Activated CD4-positive, alpha-beta T cell treated with anti-CD3 and anti-CD28 coated beads for 36 hours (primary cell): ENCODE measurements at regions not wholly inside any gene's neighbourhood (a gene's known extent, or its start where the extent isn't known, plus 50 kb on each side); places are given as distances from the start of the nearest gene placed in this dataset.
"Not testable (repeated sequence)": the region's sequence is repeated elsewhere in the genome, so short reads cannot be mapped to it uniquely, and the experiment has no call there.

Experiments used
- ATAC-seq: fragments of 200-7000 bp; cut with Tn5 transposase; one replicate; pipeline ENCODE4 v1.10.0; 2021; ENCODE audit warnings: mild to moderate bottlenecking, moderate library complexity
- CTCF ChIA-PET: fragments of 350-600 bp; sonication (Branson Sonifier 250); formaldehyde crosslinking; loops from one replicate; lab custom pipeline; 2021; ENCODE audit warnings: antibody characterized with exemption; lab: Charles Lee
- POLR2A ChIA-PET: fragments of 350-600 bp; sonication (Branson Sonifier 250); formaldehyde crosslinking; loops from one replicate; lab custom pipeline; 2021; ENCODE audit warnings: antibody characterized with exemption, inconsistent platforms; lab: Charles Lee
- DNase-seq: peaks from one replicate; pipeline ENCODE4 v3.0.0-alpha.2; 2020
- H3K27ac Mint-ChIP-seq: one replicate; pipeline ENCODE4 v1.8.0; 2021; ENCODE audit warnings: mixed read lengths
- H3K27me3 Mint-ChIP-seq: one replicate; pipeline ENCODE4 v1.8.0; 2021; ENCODE audit warnings: mixed read lengths
- H3K36me3 Mint-ChIP-seq: one replicate; pipeline ENCODE4 v1.8.0; 2021; ENCODE audit warnings: low read depth, mixed read lengths
- H3K4me1 Mint-ChIP-seq: one replicate; pipeline ENCODE4 v1.8.0; 2021; ENCODE audit warnings: mixed read lengths
- H3K4me3 Mint-ChIP-seq: one replicate; pipeline ENCODE4 v1.8.0; 2021; ENCODE audit warnings: mild to moderate bottlenecking, moderate library complexity, mixed read lengths
- H3K9me3 Mint-ChIP-seq: one replicate; pipeline ENCODE4 v1.8.0; 2021; ENCODE audit warnings: low read depth, mixed read lengths
- intact Hi-C, 2 experiments: fragments of 100-400 bp; cut with DNase I in 1 of 2; cut with micrococcal nuclease in 1 of 2; formaldehyde crosslinking; loops; one replicate each; pipeline versions ENCODE4 v1.14.2 to v1.15.1; 2022 to 2024; cut with DNase I, micrococcal nuclease

DNA sequence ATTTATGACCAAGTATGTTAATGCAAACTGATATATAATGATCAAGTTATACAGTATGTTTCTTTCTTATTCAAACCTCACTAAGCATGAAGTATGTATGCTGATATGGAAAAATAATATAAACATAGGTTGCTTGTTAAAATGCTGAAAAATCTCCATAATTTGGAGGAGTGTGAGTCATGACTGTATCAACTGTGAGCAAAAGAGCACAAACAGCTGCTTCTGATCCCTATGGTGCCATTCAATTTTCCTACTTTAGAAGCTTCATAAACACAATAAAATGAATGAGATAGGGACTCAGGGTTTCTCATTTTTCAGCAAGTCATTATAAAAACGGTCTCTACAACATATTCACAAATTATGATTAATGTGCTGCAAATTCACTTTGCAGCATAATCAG, 129.9 kb upstream of the TFPI start:
- Mint-ChIP-seq H3K4me1 (no peaks in the 10 kb centered on the region), H3K27me3 (no peaks in the 10 kb centered on the region), H3K27ac (no peak overlapping the region), H3K9me3 (no peaks in the 10 kb centered on the region), H3K36me3 (no peaks in the 10 kb centered on the region), H3K4me3 (no peak overlapping the region)
- DNase-seq (no peak), ATAC-seq (no peak)
- intact Hi-C loops, result no loop called here
- ChIA-PET CTCF (no interaction called here), POLR2A (no interaction called here)

DNA sequence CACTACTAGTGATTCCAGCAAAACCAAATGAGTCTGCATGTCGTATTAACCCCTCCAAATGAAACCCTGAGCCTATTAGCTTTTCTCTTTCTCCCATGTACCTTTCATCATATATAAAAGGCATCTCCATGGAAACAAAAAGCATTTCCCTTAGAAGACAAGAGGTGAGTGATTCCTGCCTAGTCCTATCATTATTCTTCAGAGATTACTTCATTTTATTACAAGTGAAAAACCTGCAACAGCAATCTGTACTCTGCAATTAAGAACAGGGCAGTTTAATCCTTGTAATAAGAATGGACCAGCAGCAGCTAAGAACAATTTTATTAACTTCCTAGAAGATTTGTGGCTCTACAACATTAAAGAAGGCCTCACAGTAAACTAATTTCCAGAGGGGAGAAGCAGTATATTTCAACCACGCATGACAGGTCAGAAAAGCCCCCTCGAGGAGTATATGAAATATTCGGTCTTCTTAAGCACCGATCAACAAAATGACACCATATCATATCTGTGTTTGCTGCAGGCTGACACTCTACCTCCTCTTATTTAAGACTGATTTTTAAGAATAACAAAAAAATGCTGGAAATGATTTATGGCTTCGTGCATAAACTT, 132.3 kb upstream of the TFPI start:
- CTCF ChIA-PET, result no interaction called here
- Mint-ChIP-seq H3K9me3 (no peaks in the 10 kb centered on the region), H3K4me3 (no peak overlapping the region), H3K4me1 (no peaks in the 10 kb centered on the region), H3K36me3 (no peaks in the 10 kb centered on the region), H3K27ac (no peak overlapping the region), H3K27me3 (no peaks in the 10 kb centered on the region)
- DNase-seq (no peak), ATAC-seq (no peak)
- intact Hi-C loops, result no loop called here
- POLR2A ChIA-PET, result no interaction called here

DNA sequence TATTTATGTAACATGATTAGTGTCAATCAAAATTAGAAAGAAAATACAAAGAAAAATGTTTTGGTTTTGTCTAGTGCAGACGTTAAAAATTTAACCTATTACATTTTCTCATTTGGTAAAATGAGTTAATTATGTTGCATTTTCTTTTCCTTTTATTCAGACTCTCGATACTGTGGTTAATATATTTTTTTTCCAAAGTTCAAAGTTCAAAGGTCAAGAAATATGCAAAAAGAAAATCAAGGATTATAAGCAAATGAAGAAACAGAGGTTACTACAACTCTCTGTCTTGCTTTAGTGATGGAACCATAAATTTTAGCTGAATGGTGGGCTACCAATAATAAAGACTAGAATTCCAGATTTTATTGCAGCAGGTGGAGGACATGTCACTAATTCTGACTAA, 133.3 kb upstream of the TFPI start:
- H3K9me3 Mint-ChIP-seq, result no peaks in the 10 kb centered on the region
- no peak overlapping the region for H3K27ac Mint-ChIP-seq
- no peaks in the 10 kb centered on the region for H3K36me3 Mint-ChIP-seq
- DNase-seq, result no peak
- no peak for ATAC-seq
- H3K27me3 Mint-ChIP-seq, result no peaks in the 10 kb centered on the region
- no peak overlapping the region for H3K4me3 Mint-ChIP-seq
- H3K4me1 Mint-ChIP-seq, result no peaks in the 10 kb centered on the region
- CTCF ChIA-PET, result no interaction called here
- intact Hi-C loops, result no loop called here
- POLR2A ChIA-PET, result no interaction called here

DNA sequence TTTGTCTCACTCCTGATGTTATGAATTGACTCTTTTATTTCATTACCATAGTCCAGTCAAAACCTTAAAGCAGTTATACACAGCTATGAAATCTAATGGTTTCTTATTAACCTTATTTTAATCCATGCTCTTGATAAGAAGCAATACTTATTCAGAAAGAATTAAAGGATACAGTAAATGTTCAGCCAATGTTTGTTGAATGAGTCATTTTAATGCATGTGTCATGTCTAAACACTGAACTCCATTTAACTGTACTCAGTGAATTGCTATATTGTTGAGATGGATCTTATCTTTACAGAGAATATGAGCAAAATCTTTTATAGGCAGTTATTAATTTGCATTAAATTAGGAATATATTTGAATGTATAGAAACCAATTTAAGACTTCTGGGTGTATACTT, 135.1 kb upstream of the TFPI start:
- no peaks in the 10 kb centered on the region for H3K4me1 Mint-ChIP-seq
- DNase-seq, result no peak
- intact Hi-C loops, result no loop called here
- no peaks in the 10 kb centered on the region for H3K9me3 Mint-ChIP-seq
- ChIA-PET POLR2A (no interaction called here), CTCF (no interaction called here)
- H3K27ac Mint-ChIP-seq, result no peak overlapping the region
- no peak for ATAC-seq
- no peak overlapping the region for H3K4me3 Mint-ChIP-seq
- H3K27me3 Mint-ChIP-seq, result no peaks in the 10 kb centered on the region
- no peaks in the 10 kb centered on the region for H3K36me3 Mint-ChIP-seq

DNA sequence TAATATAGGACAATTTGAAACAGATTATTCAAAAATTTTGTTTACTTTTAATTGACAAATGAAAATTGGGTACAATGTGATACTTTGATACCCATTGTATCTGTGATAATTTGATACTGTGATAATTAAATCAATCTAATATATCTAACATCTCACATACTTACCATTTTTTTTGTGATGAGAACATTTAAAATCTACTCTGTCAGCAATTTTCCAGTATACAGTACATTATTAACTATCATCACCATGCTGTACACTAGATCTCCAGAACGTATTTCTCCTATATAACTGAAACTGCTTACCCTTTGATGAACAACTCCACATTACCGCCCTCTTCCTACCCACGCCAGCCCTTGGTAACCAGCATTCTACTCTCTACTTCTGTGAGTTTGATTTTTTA, 139.7 kb upstream of the TFPI start:
- CTCF ChIA-PET, result no interaction called here
- Mint-ChIP-seq H3K4me3 (no peak overlapping the region), H3K27me3 (no peaks in the 10 kb centered on the region), H3K27ac (no peak overlapping the region), H3K36me3 (no peaks in the 10 kb centered on the region), H3K4me1 (no peaks in the 10 kb centered on the region), H3K9me3 (no peaks in the 10 kb centered on the region)
- intact Hi-C loops, result no loop called here
- no peak for ATAC-seq
- POLR2A ChIA-PET, result no interaction called here
- no peak for DNase-seq

DNA sequence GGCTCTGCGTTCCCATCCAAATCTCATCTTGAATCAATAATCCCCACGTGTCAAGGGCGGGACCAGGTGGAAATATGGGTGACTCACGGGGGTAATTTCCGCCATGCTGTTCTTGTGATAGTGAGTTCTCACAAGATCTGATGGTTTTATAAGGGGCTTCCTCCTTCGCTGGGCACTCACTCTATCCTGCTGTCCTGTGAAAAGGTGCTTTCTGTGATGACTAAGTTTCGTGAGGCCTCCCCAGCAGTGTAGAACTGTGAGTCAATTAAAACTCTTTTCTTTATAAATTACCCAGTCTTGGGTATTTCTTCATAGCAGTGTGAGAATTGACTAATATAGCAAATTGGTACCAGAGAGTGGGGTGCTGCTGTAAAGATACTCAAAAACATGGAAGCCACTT, 142.4 kb upstream of the TFPI start:
- H3K36me3 Mint-ChIP-seq, ATAC-seq, H3K4me1 Mint-ChIP-seq, DNase-seq, H3K27me3 Mint-ChIP-seq, H3K4me3 Mint-ChIP-seq, POLR2A ChIA-PET, H3K27ac Mint-ChIP-seq, H3K9me3 Mint-ChIP-seq, intact Hi-C loops, CTCF ChIA-PET: not testable (repeated sequence)

DNA sequence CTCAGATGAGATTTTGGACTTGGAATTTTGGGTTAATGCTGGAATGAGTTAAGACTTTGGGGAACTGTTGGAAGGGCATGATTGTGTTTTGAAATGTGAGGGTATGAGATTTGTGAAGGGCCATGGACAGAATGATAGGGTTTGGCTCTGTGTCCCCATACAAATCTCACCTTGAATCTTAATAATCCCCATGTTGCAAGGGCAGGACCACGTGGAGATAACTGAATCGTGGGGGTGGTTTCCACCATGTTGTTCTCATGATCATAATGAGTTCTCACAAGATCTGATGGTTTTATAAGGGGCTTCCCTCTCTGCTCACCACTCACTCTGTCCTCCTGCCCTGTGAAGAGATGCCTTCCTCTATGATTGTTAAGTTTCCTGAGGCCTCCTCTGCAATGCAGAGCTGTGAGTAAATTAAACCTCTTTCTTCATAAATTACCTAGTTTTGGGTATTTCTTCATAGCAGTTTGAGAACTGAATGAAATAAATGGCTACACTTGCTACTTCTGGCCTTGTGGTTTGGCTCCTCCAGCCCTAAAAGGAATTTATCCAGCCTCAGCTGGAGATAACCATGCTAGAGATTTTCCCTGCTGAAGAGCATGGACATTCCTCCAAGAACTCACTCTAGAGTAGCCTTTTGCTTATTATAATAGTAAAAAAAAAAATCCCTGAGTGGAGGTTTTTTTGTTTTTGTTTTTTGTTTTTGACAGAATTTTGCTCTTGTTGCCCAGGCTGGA, 144.3 kb upstream of the TFPI start:
- POLR2A ChIA-PET, result interaction anchor here (0.6 kb wide), 1 partner anchor 252 kb away, joined by 4 read pairs; no protein-coding TSS in a partner anchor
- no peaks in the 10 kb centered on the region for H3K36me3 Mint-ChIP-seq

DNA sequence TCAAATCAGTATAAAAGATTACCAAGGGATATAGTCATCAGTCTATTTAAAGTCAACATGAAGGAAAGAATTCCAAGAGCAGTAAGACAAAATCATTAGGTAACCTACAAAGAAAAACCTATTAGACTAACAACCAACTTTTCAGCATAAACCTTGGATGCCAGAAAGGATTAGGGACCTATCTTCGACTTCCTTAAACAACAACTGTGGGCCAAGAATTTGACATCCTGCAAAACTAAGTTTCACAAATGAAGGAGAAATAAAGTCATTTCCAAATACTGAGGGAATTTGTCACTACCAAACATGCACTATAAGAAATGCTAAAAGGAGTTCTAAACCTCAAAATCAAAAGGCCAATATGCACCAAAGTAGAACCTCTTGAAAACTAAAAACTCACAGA, 147.9 kb upstream of the TFPI start:
- Mint-ChIP-seq H3K4me1 (no peaks in the 10 kb centered on the region), H3K27ac (no peak overlapping the region), H3K9me3 (peaks cover 2% of the 10 kb centered on the region), H3K27me3 (peaks cover 2% of the 10 kb centered on the region), H3K36me3 (no peaks in the 10 kb centered on the region), H3K4me3 (no peak overlapping the region)
- CTCF ChIA-PET, result no interaction called here
- intact Hi-C loops, result no loop called here
- POLR2A ChIA-PET, result no interaction called here
- DNase-seq, result no peak
- ATAC-seq, result no peak

More for the DNA sequence above, 144.3 kb upstream of the TFPI start:
- Mint-ChIP-seq H3K4me1 (no peaks in the 10 kb centered on the region), H3K27ac (no peak overlapping the region), H3K9me3 (peaks cover 2% of the 10 kb centered on the region), H3K27me3 (peaks cover 2% of the 10 kb centered on the region), H3K4me3 (no peak overlapping the region)
- intact Hi-C loops, result no loop called here
- CTCF ChIA-PET, result interaction anchor here (0.5 kb wide), 1 partner anchor 150 kb away, joined by 3 read pairs; no protein-coding TSS in a partner anchor
- ATAC-seq, result no peak
- no peak for DNase-seq

DNA sequence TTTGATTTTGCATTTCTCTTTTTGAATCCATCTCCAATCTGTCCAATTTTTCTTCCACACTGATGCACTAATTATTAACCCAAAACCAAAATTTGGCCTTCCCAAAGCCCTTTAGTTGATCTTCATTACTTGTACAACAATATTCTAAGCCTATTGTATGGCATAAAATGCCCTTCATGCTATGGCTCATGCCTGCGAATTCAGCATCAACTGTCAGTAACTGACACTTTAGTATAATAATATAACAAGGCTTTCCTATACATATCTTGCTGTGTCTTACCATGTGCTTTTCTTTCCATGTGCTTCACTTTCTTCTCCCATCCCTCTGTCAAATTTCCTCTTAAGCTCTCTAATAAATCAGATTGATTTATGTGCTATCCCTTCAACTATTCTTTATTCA, 154.0 kb upstream of the TFPI start:
- no peaks in the 10 kb centered on the region for H3K27me3 Mint-ChIP-seq
- ATAC-seq (no peak), DNase-seq (no peak)
- no peaks in the 10 kb centered on the region for H3K4me1 Mint-ChIP-seq
- no peaks in the 10 kb centered on the region for H3K9me3 Mint-ChIP-seq
- intact Hi-C loops, result no loop called here
- H3K36me3 Mint-ChIP-seq, result no peaks in the 10 kb centered on the region
- H3K4me3 Mint-ChIP-seq, result no peak overlapping the region
- POLR2A ChIA-PET, result no interaction called here
- no peak overlapping the region for H3K27ac Mint-ChIP-seq
- CTCF ChIA-PET, result no interaction called here

DNA sequence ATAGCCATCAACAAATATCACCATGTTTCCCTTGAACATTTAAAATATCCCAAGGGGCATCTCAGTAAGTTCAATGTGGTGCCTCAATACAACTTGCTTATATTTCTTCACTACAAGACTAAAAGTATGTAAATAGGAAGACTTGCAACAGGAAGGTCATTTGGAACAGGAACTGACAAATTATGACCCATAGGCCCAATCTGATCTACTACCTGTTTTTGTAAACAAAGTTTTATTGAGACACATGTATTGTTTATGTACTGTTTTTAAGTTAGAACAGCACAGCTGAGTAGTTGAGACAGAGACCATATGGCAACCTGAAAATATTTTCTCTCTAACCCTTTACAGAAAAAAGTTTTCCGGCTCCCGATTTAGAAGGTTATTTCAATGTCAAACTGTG, 154.8 kb upstream of the TFPI start:
- Mint-ChIP-seq H3K4me3 (no peak overlapping the region), H3K27me3 (no peaks in the 10 kb centered on the region), H3K27ac (no peak overlapping the region), H3K9me3 (no peaks in the 10 kb centered on the region), H3K36me3 (no peaks in the 10 kb centered on the region), H3K4me1 (no peaks in the 10 kb centered on the region)
- intact Hi-C loops, result no loop called here
- ChIA-PET CTCF (no interaction called here), POLR2A (no interaction called here)
- DNase-seq (no peak), ATAC-seq (no peak)

DNA sequence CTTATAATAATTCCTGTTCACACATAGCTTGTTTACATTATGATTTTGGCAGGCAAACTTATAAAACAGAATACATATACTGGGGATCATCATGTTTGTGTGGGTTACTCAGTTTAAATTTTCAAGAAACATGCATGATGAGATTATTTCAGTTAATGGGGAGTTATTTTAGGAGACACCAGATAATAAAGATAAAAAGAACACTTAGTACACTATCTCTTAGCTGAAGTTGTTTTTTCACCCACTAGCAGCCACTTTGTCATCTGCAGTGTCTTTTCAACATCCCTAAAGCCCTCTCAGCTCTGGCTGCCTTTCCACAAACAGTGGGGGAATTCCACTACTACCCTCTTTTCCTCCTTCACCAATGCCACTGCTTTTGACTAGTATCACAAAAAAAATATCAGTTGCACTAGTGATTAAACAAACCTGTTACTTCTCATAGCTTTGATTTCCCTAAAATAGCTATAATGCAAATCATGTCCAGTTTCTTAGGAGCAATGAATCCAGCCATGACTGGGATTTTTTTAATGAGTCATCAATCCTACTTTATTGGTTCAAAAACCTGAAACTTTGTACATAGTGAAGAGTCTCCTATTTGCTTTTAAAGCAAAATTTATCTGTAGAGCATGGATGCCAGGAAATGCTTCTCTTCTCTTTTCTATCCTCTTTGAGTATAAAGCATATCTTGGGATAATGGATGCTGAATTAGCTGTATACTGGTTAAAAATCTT, 156.7 kb upstream of the TFPI start:
- DNase-seq (no peak), ATAC-seq (no peak)
- no peaks in the 10 kb centered on the region for H3K4me1 Mint-ChIP-seq
- POLR2A ChIA-PET, result no interaction called here
- intact Hi-C loops, result no loop called here
- H3K27ac Mint-ChIP-seq, result no peak overlapping the region
- H3K27me3 Mint-ChIP-seq, result no peaks in the 10 kb centered on the region
- no peaks in the 10 kb centered on the region for H3K9me3 Mint-ChIP-seq
- H3K36me3 Mint-ChIP-seq, result no peaks in the 10 kb centered on the region
- no peak overlapping the region for H3K4me3 Mint-ChIP-seq
- CTCF ChIA-PET, result no interaction called here

DNA sequence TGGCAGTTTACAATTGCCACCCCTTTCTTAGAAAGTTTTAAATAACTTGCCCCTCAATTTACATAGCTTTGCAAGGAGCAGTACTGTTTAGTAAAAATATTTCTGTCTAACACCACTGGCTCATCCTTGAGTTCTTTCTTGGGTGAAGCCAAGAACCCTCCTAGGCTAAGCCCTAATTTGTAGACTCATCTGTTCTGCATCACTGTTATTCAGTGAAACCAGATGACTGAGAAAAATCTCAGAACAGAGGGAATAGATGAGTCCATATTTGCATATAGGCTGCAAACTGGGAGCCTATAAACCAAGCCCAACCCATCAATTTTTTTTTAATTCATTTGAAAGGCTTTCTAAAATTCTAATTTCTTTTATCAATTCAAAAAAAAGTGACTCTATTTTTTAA, 161.4 kb upstream of the TFPI start:
- H3K4me1 Mint-ChIP-seq, result no peaks in the 10 kb centered on the region
- DNase-seq (no peak), ATAC-seq (no peak)
- ChIA-PET POLR2A (no interaction called here), CTCF (no interaction called here)
- H3K27me3 Mint-ChIP-seq, result no peaks in the 10 kb centered on the region
- intact Hi-C loops, result no loop called here
- H3K36me3 Mint-ChIP-seq, result no peaks in the 10 kb centered on the region
- no peak overlapping the region for H3K27ac Mint-ChIP-seq
- H3K4me3 Mint-ChIP-seq, result no peak overlapping the region
- H3K9me3 Mint-ChIP-seq, result peaks cover 3% of the 10 kb centered on the region
